Panc1 (cell line): ENCODE measurements at regions not wholly inside any gene's neighbourhood (a gene's known extent, or its start where the extent isn't known, plus 50 kb on each side); places are given as distances from the start of the nearest gene placed in this dataset.

ENCODE experiments used
- ATAC-seq: fragments of 200-7000 bp; cut with Tn5 transposase; 2 replicates; pipeline ENCODE4 v1.9.1; 2020; ENCODE audit warnings: mild to moderate bottlenecking, moderate library complexity
- BruUV-seq: library from RNA; stranded (reverse); fragments of 400-500 nt; replicated peaks from 2 replicates; lab custom pipeline; 2021; lab: Mats Ljungman, UMichigan
- CTCF ChIA-PET: fragments of 300-600 bp; sonication (Branson Sonifier 250); formaldehyde crosslinking; loops from one replicate; lab custom pipeline; 2022; ENCODE audit warnings: antibody characterized with exemption; lab: Charles Lee
- POLR2A ChIA-PET: fragments of 300-600 bp; sonication (Branson Sonifier 250); formaldehyde crosslinking; loops from one replicate; lab custom pipeline; 2022; ENCODE audit warnings: antibody characterized with exemption; lab: Charles Lee
- DNase-seq: peaks from one replicate; pipeline ENCODE4 v3.0.0-alpha.2; 2010; ENCODE audit warnings: low read depth, low spot score
- H3K27ac ChIP-seq: 2 replicates; pipeline ENCODE4 v1.5.1; 2011; ENCODE audit warnings: mild to moderate bottlenecking, low read length, inconsistent platforms
- H3K27me3 ChIP-seq: fragments of 200-500 bp; sonication (Bioruptor generic); 2 replicates; pipeline ENCODE4 v1.6.0; 2014; ENCODE audit warnings: low read length, inconsistent platforms; ENCODE audit not compliant: control insufficient read depth, insufficient read depth
- H3K36me3 ChIP-seq: fragments of 200-500 bp; sonication (Bioruptor generic); 2 replicates; pipeline ENCODE4 v1.5.1; 2014; ENCODE audit warnings: inconsistent platforms, mild to moderate bottlenecking, low read length, moderate library complexity; ENCODE audit not compliant: control insufficient read depth, insufficient read depth
- H3K4me1 ChIP-seq: 2 replicates; pipeline ENCODE4 v1.5.1; 2011; ENCODE audit warnings: inconsistent platforms, mild to moderate bottlenecking, low read length, moderate library complexity; ENCODE audit not compliant: control insufficient read depth, insufficient read depth
- H3K4me3 ChIP-seq, 2 experiments: 2 replicates each; pipeline ENCODE4 v1.5.1; 2011 to 2012; ENCODE audit warnings: low read depth in 2 of 2, low read length in 2 of 2, mild to moderate bottlenecking in 2 of 2, inconsistent platforms in 1 of 2, moderate library complexity in 1 of 2
- H3K9me3 ChIP-seq: fragments of 200-500 bp; sonication (Bioruptor generic); 2 replicates; pipeline ENCODE4 v1.5.1; 2014; ENCODE audit warnings: low read depth, mild to moderate bottlenecking, inconsistent platforms, low read length, moderate library complexity; ENCODE audit not compliant: control insufficient read depth, insufficient read depth
- CTCF ChIP-seq: fragments of 450-650 bp; IDR thresholded peaks from 2 replicates; pipeline ENCODE4 v1.5.1; 2017; ENCODE audit warnings: mild to moderate bottlenecking
- POLR2AphosphoS5 ChIP-seq: IDR thresholded peaks from 2 replicates; pipeline ENCODE4 v1.6.1; 2012; ENCODE audit warnings: mild to moderate bottlenecking, low read depth, low read length, moderate library complexity
- REST ChIP-seq, 2 experiments: IDR thresholded peaks; 2 replicates each; pipeline ENCODE4 v1.6.1; 2011 to 2012; ENCODE audit warnings: low read depth in 2 of 2, control low read depth in 1 of 2, low read length in 1 of 2, mild to moderate bottlenecking in 1 of 2, moderate library complexity in 1 of 2; ENCODE audit not compliant: insufficient read depth in 1 of 2
- SIN3A ChIP-seq: IDR thresholded peaks from 2 replicates; pipeline ENCODE4 v1.6.1; 2012; ENCODE audit warnings: low read depth, mild to moderate bottlenecking, low read length, moderate library complexity, borderline replicate concordance; ENCODE audit not compliant: insufficient read depth
- TCF7L2 ChIP-seq: IDR thresholded peaks from 2 replicates; pipeline ENCODE4 v1.6.1; 2011; ENCODE audit warnings: mild to moderate bottlenecking, low read depth, low read length, inconsistent platforms
- in situ Hi-C: cut with HindIII; loops from 2 replicates; pipeline ENCODE4 v1.10.0; 2016; ENCODE audit warnings: low sequenced_read_pairs, low pct_unique_long_range_greater_than_20kb
- intact Hi-C: fragments of 100-400 bp; cut with micrococcal nuclease; formaldehyde crosslinking; loops from one replicate; pipeline ENCODE4 v1.10.0; 2022; ENCODE audit not compliant: unreplicated experiment

DNA sequence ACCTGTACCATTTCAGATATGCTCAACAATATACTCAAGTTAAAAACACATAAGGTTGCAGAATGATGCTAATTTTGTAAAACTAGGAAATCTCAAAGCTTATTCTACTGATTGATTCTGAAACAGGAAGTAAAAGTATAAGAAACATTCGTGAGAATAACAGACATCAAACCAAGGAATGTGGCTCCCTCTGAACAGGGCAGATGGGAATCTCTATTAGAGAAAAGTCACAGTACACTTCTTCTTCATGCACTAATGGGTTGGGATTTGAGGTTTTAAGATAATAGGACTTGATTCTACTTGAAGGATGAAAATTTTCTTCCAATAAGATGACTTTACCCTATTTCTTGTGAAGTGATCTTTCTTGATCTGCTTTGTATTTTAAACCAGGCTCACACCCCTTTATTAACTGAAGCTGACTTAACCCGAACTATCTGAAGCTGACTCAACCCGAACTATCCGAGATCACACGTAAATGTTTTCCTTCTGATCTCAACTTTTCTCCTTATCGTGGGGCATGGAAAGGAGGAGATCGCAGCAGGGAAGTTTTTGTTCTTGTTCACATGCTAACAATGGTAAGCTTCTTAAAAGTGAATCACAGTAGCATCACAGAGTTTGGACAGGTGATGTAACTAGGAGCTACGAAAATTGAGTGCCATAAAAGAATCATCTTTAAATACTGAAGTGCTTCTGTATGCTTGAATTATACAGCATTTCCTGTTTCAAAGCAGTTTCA is 363.1 kb upstream of the ZFP42 start:
- in situ Hi-C loops (no loop called here), intact Hi-C loops (no loop called here)
- BruUV-seq, result no TSS peak
- CTCF ChIA-PET, result no interaction called here
- H3K27ac ChIP-seq, result no peak overlapping the region
- ATAC-seq, result no peak
- H3K4me1 ChIP-seq, result no peaks in the 10 kb centered on the region
- POLR2A ChIA-PET, result no interaction called here
- TF ChIP-seq POLR2AphosphoS5, result no peak
- TF ChIP-seq SIN3A, result no peak
- TF ChIP-seq TCF7L2, result no peak
- no peak for TF ChIP-seq CTCF
- no peak for TF ChIP-seq REST (IDR thresholded peaks at IDR 0.05; ENCODE audit: insufficient read depth in 1 of 2, low read depth in 2 of 2, low read length in 1 of 2)
- H3K4me3 ChIP-seq, result no peak overlapping the region
- no peak for DNase-seq
- H3K9me3 ChIP-seq, result no peaks in the 10 kb centered on the region
- H3K27me3 ChIP-seq, result no peaks in the 10 kb centered on the region
- no peaks in the 10 kb centered on the region for H3K36me3 ChIP-seq

DNA sequence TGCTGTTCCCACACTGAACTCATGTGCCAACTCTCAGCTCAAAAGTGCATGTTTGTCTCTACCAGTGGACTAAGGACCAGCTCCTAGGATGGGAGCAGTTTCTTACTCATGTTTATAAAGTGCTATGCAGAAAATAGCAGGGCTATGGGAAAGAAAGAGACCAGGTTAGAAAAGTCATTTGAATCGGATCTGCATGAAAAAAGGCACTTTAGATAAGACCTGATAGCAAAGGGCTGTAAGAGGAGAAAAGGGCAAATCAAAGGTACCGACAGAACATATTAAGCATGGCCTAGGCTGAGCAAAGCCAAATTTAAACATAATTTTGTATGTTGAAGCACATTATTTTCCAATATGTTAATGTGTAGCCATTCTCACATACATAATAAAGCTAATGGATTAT is 362.3 kb upstream of the ZFP42 start:
- Histone ChIP-seq H3K4me3 (no peak overlapping the region), H3K27ac (no peak overlapping the region), H3K36me3 (no peaks in the 10 kb centered on the region), H3K4me1 (no peaks in the 10 kb centered on the region), H3K9me3 (no peaks in the 10 kb centered on the region), H3K27me3 (no peaks in the 10 kb centered on the region)
- intact Hi-C loops, result no loop called here
- BruUV-seq, result no TSS peak
- in situ Hi-C loops, result no loop called here
- DNase-seq (no peak), ATAC-seq (no peak)
- ChIA-PET POLR2A (no interaction called here), CTCF (no interaction called here)
- TF ChIP-seq TCF7L2, result no peak
- no peak for TF ChIP-seq CTCF
- no peak for TF ChIP-seq POLR2AphosphoS5
- no peak for TF ChIP-seq SIN3A
- no peak for TF ChIP-seq REST (IDR thresholded peaks at IDR 0.05; ENCODE audit: insufficient read depth in 1 of 2, low read depth in 2 of 2, low read length in 1 of 2)
